ENCODE measurements at regions not wholly inside any gene's neighbourhood (a gene's known extent, or its start where the extent isn't known, plus 50 kb on each side); places are given as distances from the start of the nearest gene placed in this dataset.
A peak's percentile ranks its signal among the peaks of the same experiment; 100 is the strongest.

- no peaks in the 10 kb centered on the region for H3K36me3 ChIP-seq
- no peaks in the 10 kb centered on the region for H3K27me3 ChIP-seq
- 53 to 56% methylated on average over 10 of the region's 10 CpGs for WGBS, 2 donors
- H3K9me3 ChIP-seq, result no peaks in the 10 kb centered on the region
- DNase-seq (peak in 1 of 2 donors; percentile 41), ATAC-seq (ENCODE audit: low FRiP score in 2 of 2) (no peak)
- H3K4me1 ChIP-seq, result peaks cover 6 to 25% (median 15%) of the 10 kb centered on the region in 4 donors
- TF ChIP-seq EP300 (IDR thresholded peaks at IDR 0.05) (no peak), POLR2AphosphoS5 (IDR thresholded peaks at IDR 0.05) (no peak), POLR2A (IDR thresholded peaks at IDR 0.05) (no peak), CTCF (IDR thresholded peaks at IDR 0.05) (no peak)
- no peak overlapping the region for H3K27ac ChIP-seq
- H3K4me3 ChIP-seq, result no peak overlapping the region
Observed at GRCh38 chr10:88070080-88070880, 206.9 kb downstream of the PTEN start.

GRCh38 chr10:88071879-88072278, 208.5 kb downstream of the PTEN start:
- Histone ChIP-seq H3K4me1 (peaks cover 0 to 10% (median 6%) of the 10 kb centered on the region in 4 donors), H3K4me3 (no peak overlapping the region), H3K9me3 (no peaks in the 10 kb centered on the region), H3K27ac (peak overlapping the region in 3 of 4 donors; percentile 33 to 56 (median 37)), H3K27me3 (no peaks in the 10 kb centered on the region), H3K36me3 (no peaks in the 10 kb centered on the region)
- TF ChIP-seq CTCF (IDR thresholded peaks at IDR 0.05) (no peak), POLR2A (IDR thresholded peaks at IDR 0.05) (no peak), POLR2AphosphoS5 (IDR thresholded peaks at IDR 0.05) (no peak), EP300 (IDR thresholded peaks at IDR 0.05) (no peak)
- DNase-seq, result peak in 1 of 2 donors; percentile 47
- WGBS, 2 donors, result 61 to 76% methylated on average over 4 of the region's 4 CpGs
- ATAC-seq (ENCODE audit: low FRiP score in 2 of 2), result no peak

GRCh38 chr10:88073682-88074081, 210.3 kb downstream of the PTEN start:
- Histone ChIP-seq H3K27me3 (no peaks in the 10 kb centered on the region), H3K9me3 (no peaks in the 10 kb centered on the region), H3K36me3 (no peaks in the 10 kb centered on the region), H3K4me1 (peaks cover 0 to 10% (median 1%) of the 10 kb centered on the region in 4 donors), H3K4me3 (no peak overlapping the region), H3K27ac (no peak overlapping the region)
- ATAC-seq (ENCODE audit: low FRiP score in 2 of 2) (no peak), DNase-seq (no peak)
- TF ChIP-seq CTCF (IDR thresholded peaks at IDR 0.05), result no peak
- TF ChIP-seq POLR2AphosphoS5 (IDR thresholded peaks at IDR 0.05), result no peak
- no peak for TF ChIP-seq EP300 (IDR thresholded peaks at IDR 0.05)
- no peak for TF ChIP-seq POLR2A (IDR thresholded peaks at IDR 0.05)
- 74 to 79% methylated on average over 4 of the region's 4 CpGs for WGBS, 2 donors

- H3K36me3 ChIP-seq, result no peaks in the 10 kb centered on the region
- no peak for ATAC-seq (ENCODE audit: low FRiP score in 2 of 2)
- no peak for DNase-seq
- no peaks in the 10 kb centered on the region for H3K9me3 ChIP-seq
- peaks cover 0 to 15% (median 4%) of the 10 kb centered on the region in 4 donors for H3K4me1 ChIP-seq
- H3K27me3 ChIP-seq, result no peaks in the 10 kb centered on the region
- WGBS, 2 donors, result 91 to 93% methylated on average over 5 of the region's 5 CpGs
- no peak overlapping the region for H3K27ac ChIP-seq
- H3K4me3 ChIP-seq, result no peak overlapping the region
- TF ChIP-seq CTCF (IDR thresholded peaks at IDR 0.05), result no peak
- no peak for TF ChIP-seq EP300 (IDR thresholded peaks at IDR 0.05)
- TF ChIP-seq POLR2A (IDR thresholded peaks at IDR 0.05), result no peak
- no peak for TF ChIP-seq POLR2AphosphoS5 (IDR thresholded peaks at IDR 0.05)
Observed at GRCh38 chr10:88074971-88075370, 211.5 kb downstream of the PTEN start.
